ENCODE measurements at regions not wholly inside any gene's neighbourhood (a gene's known extent, or its start where the extent isn't known, plus 50 kb on each side); places are given as distances from the start of the nearest gene placed in this dataset.

DNA sequence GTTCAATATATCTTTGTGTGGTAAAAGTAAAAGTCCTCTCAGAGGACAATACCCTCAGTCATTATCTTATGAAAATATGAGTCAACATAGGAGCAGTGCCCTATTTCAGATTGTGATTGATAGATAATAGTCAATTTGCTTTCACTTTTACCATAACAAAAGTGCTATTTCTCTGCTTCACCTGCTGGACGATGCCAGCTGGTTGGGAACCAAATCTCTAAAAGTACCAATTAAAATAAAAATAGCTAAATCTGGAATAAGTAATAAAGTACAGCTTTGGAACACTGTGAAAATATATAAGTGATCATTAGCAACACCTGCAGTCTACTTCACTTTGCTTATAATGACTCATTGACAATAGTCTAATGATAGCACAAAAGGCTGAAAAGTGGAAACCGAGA, 390.3 kb upstream of the AGTR1 start:
- H3K4me1 Mint-ChIP-seq (ENCODE audit: low read depth), result no peaks in the 10 kb centered on the region
- peaks cover 2% of the 10 kb centered on the region for H3K9me3 Mint-ChIP-seq
- H3K9me3 ChIP-seq (ENCODE audit: control insufficient read depth in 1 of 2, insufficient read depth in 1 of 2, low read length in 2 of 2), result no peaks in the 10 kb centered on the region
- intact Hi-C loops (cut with DNase I, micrococcal nuclease), result no loop called here
- H3K4me3 Mint-ChIP-seq, result no peak overlapping the region
- no peaks in the 10 kb centered on the region for H3K27me3 Mint-ChIP-seq
- ATAC-seq (ENCODE audit: poor library complexity) (no peak), DNase-seq (no peak)
- H3K36me3 ChIP-seq (ENCODE audit: insufficient read depth, low read length), result no peaks in the 10 kb centered on the region
- H3K27ac Mint-ChIP-seq, result no peak overlapping the region
- no peaks in the 10 kb centered on the region for H3K36me3 Mint-ChIP-seq (ENCODE audit: low read depth)
- H3K27ac ChIP-seq (ENCODE audit: low read depth in 1 of 2, low read length in 2 of 2), result no peak overlapping the region
- no peak for TF ChIP-seq CTCF (IDR thresholded peaks at IDR 0.05)
- H3K4me3 ChIP-seq (ENCODE audit: low read length), result no peak overlapping the region
- ChIA-PET POLR2A (no interaction called here), CTCF (no interaction called here)
- no peaks in the 10 kb centered on the region for H3K27me3 ChIP-seq (ENCODE audit: control insufficient read depth in 1 of 2, insufficient read depth in 2 of 2, low read length in 2 of 2)
- no peaks in the 10 kb centered on the region for H3K4me1 ChIP-seq (ENCODE audit: insufficient read depth, low read length)

DNA sequence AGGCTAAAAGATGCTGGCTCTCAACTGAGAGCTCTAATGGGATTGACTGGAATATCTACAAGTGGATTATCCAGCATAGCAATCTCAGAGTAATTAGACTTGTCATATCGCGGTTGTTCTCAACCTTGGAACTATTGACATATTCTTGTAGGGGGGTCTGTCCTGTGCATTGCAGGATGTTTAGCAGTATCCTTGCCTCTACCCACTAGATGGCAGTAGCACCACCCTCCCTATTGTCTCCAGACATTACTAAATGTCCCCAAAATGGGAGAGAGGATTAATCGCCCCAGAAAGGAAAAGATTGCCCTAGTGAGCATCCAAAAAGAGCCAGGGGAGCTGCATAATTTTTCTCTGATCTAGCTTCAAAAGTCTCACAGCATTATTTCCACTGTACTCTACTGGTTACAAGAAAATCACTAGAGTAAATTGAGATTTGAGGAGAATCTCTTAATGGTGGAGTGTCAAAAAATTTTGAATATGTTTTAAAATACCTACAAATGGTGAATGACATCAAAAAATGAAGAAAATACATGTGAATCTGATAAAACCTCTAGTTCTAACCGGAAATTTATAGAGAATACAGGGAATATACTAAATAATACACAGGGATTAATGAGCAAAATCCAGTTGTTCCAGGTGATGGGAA, 388.2 kb upstream of the AGTR1 start:
- no peak for ATAC-seq (ENCODE audit: poor library complexity)

DNA sequence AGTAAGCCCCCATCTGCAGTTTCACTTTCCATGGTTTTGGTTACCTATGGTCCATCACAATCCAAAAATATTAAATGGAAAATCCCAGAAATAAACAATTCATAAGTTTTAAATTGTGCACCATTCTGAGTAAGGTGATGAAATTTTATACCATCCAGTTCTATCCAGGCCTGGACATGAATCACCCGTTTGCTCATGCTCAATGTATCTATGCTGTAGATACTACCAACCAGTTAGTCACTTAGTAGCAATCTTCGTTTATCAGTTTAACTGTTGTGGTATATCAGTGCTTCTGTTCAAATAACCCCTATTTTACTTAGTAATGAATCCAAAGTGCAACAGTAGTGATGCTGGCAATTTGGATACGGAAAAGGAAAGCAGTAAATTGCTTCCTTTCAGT, 381.9 kb upstream of the AGTR1 start:
- Mint-ChIP-seq H3K9me3 (no peaks in the 10 kb centered on the region), H3K36me3 (ENCODE audit: low read depth) (no peaks in the 10 kb centered on the region), H3K27me3 (no peaks in the 10 kb centered on the region), H3K27ac (no peak overlapping the region), H3K4me1 (ENCODE audit: low read depth) (no peaks in the 10 kb centered on the region), H3K4me3 (no peak overlapping the region)
- H3K4me1 ChIP-seq (ENCODE audit: insufficient read depth, low read length), result no peaks in the 10 kb centered on the region
- H3K27ac ChIP-seq (ENCODE audit: low read depth in 1 of 2, low read length in 2 of 2), result no peak overlapping the region
- no peaks in the 10 kb centered on the region for H3K36me3 ChIP-seq (ENCODE audit: insufficient read depth, low read length)
- no peaks in the 10 kb centered on the region for H3K27me3 ChIP-seq (ENCODE audit: control insufficient read depth in 1 of 2, insufficient read depth in 2 of 2, low read length in 2 of 2)
- no peak for DNase-seq
- intact Hi-C loops (cut with DNase I, micrococcal nuclease), result no loop called here
- no peak for ATAC-seq (ENCODE audit: poor library complexity)
- no peak for TF ChIP-seq CTCF (IDR thresholded peaks at IDR 0.05)
- ChIA-PET POLR2A (no interaction called here), CTCF (no interaction called here)
- H3K4me3 ChIP-seq (ENCODE audit: low read length), result no peak overlapping the region
- H3K9me3 ChIP-seq (ENCODE audit: control insufficient read depth in 1 of 2, insufficient read depth in 1 of 2, low read length in 2 of 2), result peaks cover 0 to 3% of the 10 kb centered on the region in 2 experiments

More for the DNA sequence above, 388.2 kb upstream of the AGTR1 start:
- H3K27me3 Mint-ChIP-seq, result no peaks in the 10 kb centered on the region
- no peaks in the 10 kb centered on the region for H3K9me3 Mint-ChIP-seq
- intact Hi-C loops (cut with DNase I, micrococcal nuclease), result no loop called here
- POLR2A ChIA-PET, result no interaction called here
- CTCF ChIA-PET, result no interaction called here
- H3K36me3 ChIP-seq (ENCODE audit: insufficient read depth, low read length), result no peaks in the 10 kb centered on the region
- peak in 3 of 14 experiments; percentile 4 to 20 (median 9) for DNase-seq
- no peak overlapping the region for H3K4me3 Mint-ChIP-seq
- no peak overlapping the region for H3K27ac Mint-ChIP-seq
- no peaks in the 10 kb centered on the region for H3K4me1 Mint-ChIP-seq (ENCODE audit: low read depth)
- H3K36me3 Mint-ChIP-seq (ENCODE audit: low read depth), result no peaks in the 10 kb centered on the region
- no peaks in the 10 kb centered on the region for H3K27me3 ChIP-seq (ENCODE audit: control insufficient read depth in 1 of 2, insufficient read depth in 2 of 2, low read length in 2 of 2)
- no peak overlapping the region for H3K4me3 ChIP-seq (ENCODE audit: low read length)
- no peak for TF ChIP-seq CTCF (IDR thresholded peaks at IDR 0.05)
- H3K4me1 ChIP-seq (ENCODE audit: insufficient read depth, low read length), result no peaks in the 10 kb centered on the region
- no peaks in the 10 kb centered on the region for H3K9me3 ChIP-seq (ENCODE audit: control insufficient read depth in 1 of 2, insufficient read depth in 1 of 2, low read length in 2 of 2)
- H3K27ac ChIP-seq (ENCODE audit: low read depth in 1 of 2, low read length in 2 of 2), result no peak overlapping the region

Data from CD4-positive, alpha-beta T cell (primary cell).